ENCODE measurements at regions not wholly inside any gene's neighbourhood (a gene's known extent, or its start where the extent isn't known, plus 50 kb on each side); places are given as distances from the start of the nearest gene placed in this dataset.

- no peak for TF ChIP-seq CTCF (IDR thresholded peaks at IDR 0.05; ENCODE audit: borderline replicate concordance, extremely low read depth, low read length, poor library complexity, severe bottlenecking)
- TF ChIP-seq EZH2 (IDR thresholded peaks at IDR 0.05; ENCODE audit: borderline replicate concordance, low read depth, low read length, severe bottlenecking): no peak
Measured at GRCh38 chr11:92591521-92591920, 366.9 kb downstream of the FAT3 start.
